Heart left ventricle (tissue), 13 donors: ENCODE measurements at regions not wholly inside any gene's neighbourhood (a gene's known extent, or its start where the extent isn't known, plus 50 kb on each side); places are given as distances from the start of the nearest gene placed in this dataset.

ENCODE experiments used
- POLR2A ChIP-seq, 2 donors: fragments of 450-650 bp; IDR thresholded peaks; one replicate each; pipeline ENCODE4 v1.6.1; 2017; ENCODE audit warnings: antibody characterized with exemption in 2 of 2, mild to moderate bottlenecking in 2 of 2, moderate library complexity in 2 of 2
- TF ChIP-seq, protein P1 (sequence below), 12 donors: fragments of 200-600 bp; sonication (generic) in 4 of 12; IDR thresholded peaks; one replicate each; pipeline versions ENCODE4 v1.5.0 to v1.8.0; 2018 to 2022; ENCODE audit warnings: antibody characterized with exemption in 12 of 12, mild to moderate bottlenecking in 5 of 12
- donor health status: ischemic (EF 13 %, LVEDD 7.1; RV severe dilation, severe dysfunction).
- donor health status: DM: no; HTN: yes; CAD: no.
- donor health status: DM: no; HTN: no; CAD: no.
- donor health status: ischemic (EF 25% LVEDD 6.9; RV normal size, moderate dysfunction).
- donor health status: ischemic (EF 25% LVEDD 5.7; RV mildly dilated, moderate dysfunction).
- donor health status: ischemic (EF 35%, LVEDD 5.7; RV mildly dilated, moderate dysfunction).
- donor health status: nonischemic (EF 11% LVEDD 7.7; RV severe dilation, severe dysfunction).
- donor health status: DM: yes; HTN: yes; CAD: no.
- donor health status: PGD.
- donor health status: ischemic (EF 29% LVEDD 5.4; RV normal size, mild dysfunction).
- donor health status: nonischemic (EF 23%, LVEDD 6.1; RV moderate dilation, normal function).

DNA sequence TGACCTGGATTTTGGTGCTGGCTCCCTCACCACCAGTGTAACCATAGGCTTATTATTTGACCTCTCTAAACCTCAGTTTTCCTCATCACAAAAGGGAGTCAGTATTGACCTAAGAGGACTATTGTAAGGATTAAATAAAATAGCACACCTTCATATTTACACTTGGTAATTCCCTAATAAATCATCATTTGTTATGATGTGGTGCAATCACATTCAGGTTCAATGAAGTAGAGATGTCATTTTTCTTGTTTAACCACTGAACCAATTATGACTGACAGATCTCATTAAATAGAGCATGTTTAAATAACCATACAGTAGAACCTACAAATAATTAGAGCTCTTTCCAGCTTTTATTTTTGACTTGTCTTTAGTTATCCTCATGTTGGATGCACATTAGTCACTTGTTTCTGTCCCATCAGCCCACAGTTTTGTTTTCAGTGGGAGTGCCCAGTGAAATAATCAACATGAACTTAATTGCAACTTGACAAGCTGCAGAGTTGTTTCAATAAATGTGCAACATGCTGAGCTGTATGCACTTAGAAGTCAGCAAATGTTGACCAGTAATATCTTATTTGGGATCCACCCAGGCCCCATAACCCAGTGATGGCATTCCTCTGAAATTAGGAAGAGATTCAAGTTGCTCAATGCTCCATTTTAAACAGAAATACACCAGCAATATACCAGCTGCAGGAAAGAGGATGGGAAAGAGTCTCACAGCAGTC lies 451.7 kb upstream of the MARCKS start:
- TF ChIP-seq POLR2A (IDR thresholded peaks at IDR 0.05) = no peak
- TF ChIP-seq, protein P1, sequence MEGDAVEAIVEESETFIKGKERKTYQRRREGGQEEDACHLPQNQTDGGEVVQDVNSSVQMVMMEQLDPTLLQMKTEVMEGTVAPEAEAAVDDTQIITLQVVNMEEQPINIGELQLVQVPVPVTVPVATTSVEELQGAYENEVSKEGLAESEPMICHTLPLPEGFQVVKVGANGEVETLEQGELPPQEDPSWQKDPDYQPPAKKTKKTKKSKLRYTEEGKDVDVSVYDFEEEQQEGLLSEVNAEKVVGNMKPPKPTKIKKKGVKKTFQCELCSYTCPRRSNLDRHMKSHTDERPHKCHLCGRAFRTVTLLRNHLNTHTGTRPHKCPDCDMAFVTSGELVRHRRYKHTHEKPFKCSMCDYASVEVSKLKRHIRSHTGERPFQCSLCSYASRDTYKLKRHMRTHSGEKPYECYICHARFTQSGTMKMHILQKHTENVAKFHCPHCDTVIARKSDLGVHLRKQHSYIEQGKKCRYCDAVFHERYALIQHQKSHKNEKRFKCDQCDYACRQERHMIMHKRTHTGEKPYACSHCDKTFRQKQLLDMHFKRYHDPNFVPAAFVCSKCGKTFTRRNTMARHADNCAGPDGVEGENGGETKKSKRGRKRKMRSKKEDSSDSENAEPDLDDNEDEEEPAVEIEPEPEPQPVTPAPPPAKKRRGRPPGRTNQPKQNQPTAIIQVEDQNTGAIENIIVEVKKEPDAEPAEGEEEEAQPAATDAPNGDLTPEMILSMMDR (IDR thresholded peaks at IDR 0.05) = no peak
